GM13977 (cell line): ENCODE measurements at regions not wholly inside any gene's neighbourhood (a gene's known extent, or its start where the extent isn't known, plus 50 kb on each side); places are given as distances from the start of the nearest gene placed in this dataset.
"Not testable (repeated sequence)": the region's sequence is repeated elsewhere in the genome, so short reads cannot be mapped to it uniquely, and the experiment has no call there.

Source experiments
- DNase-seq: peaks from one replicate; pipeline ENCODE4 v3.0.0; 2012; ENCODE audit warnings: low spot score
- CTCF ChIP-seq: IDR thresholded peaks from 2 replicates; pipeline ENCODE4 v1.5.1; 2012; ENCODE audit warnings: mild to moderate bottlenecking, control low read depth; ENCODE audit not compliant: insufficient read depth; ENCODE audit errors: extremely low read depth, missing control alignments
- in situ Hi-C: fragments of 300-500 bp; cut with MboI; formaldehyde crosslinking; loops from one replicate; pipeline ENCODE4 v1.12.0; 2022; ENCODE audit warnings: low sequenced_read_pairs, low pct_unique_long_range_greater_than_20kb, mixed read lengths, inconsistent platforms; ENCODE audit not compliant: unreplicated experiment

DNA sequence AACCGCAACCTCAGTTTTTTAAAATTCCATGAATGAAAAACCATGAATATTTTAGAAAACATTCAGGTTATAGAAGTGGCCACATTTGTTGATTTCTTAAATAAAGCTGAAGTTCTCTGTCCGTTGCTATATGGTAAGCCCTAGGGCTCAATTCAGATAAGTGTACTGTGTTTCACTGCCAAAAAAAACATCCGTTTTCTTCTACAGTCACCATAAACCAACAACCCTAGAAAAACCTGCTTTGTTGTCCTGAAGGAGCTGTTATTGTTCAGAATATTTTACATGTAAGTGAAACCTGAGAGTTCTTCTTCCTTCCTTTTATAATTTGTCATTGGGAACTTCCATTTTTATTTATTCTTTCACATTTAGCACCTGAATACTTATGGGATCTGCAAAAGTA lies 274.1 kb downstream of the TFAP2A start:
- in situ Hi-C loops, result no loop called here
- TF ChIP-seq CTCF, result no peak
- DNase-seq, result no peak

DNA sequence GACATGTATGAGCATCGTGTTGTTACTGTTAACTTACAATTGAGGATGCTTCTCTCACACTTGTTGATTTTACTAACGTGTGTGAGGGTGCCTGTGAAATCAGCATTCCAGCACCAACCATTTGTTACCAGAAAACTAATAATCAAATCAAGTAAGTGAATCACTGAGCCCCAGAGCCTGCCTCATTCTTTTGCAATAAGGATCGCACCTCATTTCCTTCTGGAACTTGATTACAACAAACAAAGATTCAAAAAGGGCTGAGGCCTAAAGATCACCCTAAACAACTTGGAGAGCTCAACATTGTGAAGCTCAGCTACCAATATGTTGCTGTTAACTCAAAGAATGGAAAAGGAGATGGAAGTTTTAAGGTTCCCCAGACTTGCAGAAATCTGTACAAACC lies 274.7 kb downstream of the TFAP2A start:
- in situ Hi-C loops, result no loop called here
- DNase-seq, result no peak
- TF ChIP-seq CTCF, result no peak

- in situ Hi-C loops, result no loop called here
- no peak for DNase-seq
- TF ChIP-seq CTCF, result no peak
Measured at GRCh38 chr6:10138917-10139316, 276.0 kb downstream of the TFAP2A start.

DNA sequence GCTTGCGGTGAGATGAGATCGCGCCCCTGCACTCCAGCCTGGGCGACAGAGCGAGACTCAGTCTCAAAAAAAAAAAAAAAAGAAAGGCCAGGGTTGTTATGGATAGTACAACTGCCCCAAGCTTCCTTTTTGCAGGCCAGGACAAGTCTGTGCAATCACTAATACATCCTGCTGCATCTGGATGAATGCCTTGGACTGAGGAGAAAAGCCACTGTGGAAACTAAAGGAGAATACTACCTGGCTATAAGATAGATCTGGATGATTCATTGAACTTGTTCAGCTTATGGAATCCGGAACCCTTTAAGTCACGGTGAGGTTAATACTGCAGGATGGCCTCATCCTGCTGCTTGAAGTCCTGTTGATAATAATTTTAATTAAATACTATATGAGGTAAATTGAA lies 278.2 kb downstream of the TFAP2A start:
- TF ChIP-seq CTCF, result no peak
- in situ Hi-C loops, result no loop called here
- no peak for DNase-seq

DNA sequence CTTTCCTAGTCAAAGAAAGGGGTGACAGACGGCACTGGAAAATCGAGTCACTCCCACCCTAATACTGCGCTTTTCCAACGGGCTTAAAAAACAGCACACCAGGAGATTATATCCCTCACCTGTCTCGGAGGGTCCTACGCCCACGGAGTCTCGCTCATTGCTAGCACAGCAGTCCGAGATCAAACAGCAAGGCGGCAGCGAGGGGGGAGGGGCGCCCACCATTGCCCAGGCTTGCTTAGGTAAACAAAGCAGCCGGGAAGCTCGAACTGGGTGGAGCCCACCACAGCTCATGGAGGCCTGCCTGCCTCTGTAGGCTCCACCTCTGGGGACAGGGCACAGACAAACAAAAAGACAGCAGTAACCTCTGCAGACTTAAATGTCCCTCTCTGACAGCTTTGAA lies 280.7 kb downstream of the TFAP2A start:
- in situ Hi-C loops, DNase-seq: not testable (repeated sequence)

DNA sequence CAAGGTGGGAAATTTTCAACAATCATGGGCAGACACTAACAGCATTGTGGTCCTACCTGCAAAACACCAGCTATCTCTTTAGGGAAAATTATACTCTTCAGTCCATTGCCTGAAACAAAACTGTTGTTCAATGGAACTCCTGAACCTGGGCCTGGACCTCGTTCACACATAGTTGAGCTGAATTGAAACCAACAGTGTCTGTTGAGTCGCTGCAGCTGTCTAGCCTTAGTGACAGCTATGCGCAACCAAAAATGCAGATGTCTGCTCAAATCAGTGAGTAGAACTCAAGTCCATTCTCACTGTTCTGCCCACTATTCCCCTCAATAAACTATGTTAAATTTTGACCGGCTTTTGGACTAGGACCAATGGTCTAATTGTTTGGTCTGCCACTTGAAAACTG lies 286.2 kb downstream of the TFAP2A start:
- no peak for DNase-seq
- in situ Hi-C loops, result no loop called here
- TF ChIP-seq CTCF, result no peak

GRCh38 chr6:10122164-10122563 lies 292.7 kb downstream of the TFAP2A start:
- in situ Hi-C loops, result no loop called here
- no peak for DNase-seq
- TF ChIP-seq CTCF, result no peak
